ENCODE measurements at regions not wholly inside any gene's neighbourhood (a gene's known extent, or its start where the extent isn't known, plus 50 kb on each side); places are given as distances from the start of the nearest gene placed in this dataset.
"Not testable (repeated sequence)": the region's sequence is repeated elsewhere in the genome, so short reads cannot be mapped to it uniquely, and the experiment has no call there.

DNA sequence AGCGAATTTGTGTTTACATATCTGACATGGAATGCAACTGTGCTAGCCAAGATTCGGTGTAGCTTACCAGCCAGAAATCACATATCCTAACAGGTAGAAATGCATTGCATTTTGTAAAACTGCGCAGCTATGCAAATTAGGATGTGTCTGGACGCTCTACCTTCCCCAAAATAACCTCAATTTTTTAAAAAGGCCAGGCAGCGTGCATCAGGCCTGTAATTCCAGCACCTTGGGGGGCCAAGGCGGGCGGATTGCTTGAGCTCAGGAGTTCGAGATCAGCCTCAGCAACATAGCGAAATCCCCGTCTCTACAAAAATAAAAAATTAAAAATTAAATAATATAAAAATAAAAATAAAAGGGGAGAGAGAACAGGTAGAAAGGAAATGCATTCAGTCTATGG lies 305.0 kb downstream of the TYW1 start:
- in situ Hi-C loops (cut with HindIII; ENCODE audit: low sequenced_read_pairs), result no loop called here

DNA sequence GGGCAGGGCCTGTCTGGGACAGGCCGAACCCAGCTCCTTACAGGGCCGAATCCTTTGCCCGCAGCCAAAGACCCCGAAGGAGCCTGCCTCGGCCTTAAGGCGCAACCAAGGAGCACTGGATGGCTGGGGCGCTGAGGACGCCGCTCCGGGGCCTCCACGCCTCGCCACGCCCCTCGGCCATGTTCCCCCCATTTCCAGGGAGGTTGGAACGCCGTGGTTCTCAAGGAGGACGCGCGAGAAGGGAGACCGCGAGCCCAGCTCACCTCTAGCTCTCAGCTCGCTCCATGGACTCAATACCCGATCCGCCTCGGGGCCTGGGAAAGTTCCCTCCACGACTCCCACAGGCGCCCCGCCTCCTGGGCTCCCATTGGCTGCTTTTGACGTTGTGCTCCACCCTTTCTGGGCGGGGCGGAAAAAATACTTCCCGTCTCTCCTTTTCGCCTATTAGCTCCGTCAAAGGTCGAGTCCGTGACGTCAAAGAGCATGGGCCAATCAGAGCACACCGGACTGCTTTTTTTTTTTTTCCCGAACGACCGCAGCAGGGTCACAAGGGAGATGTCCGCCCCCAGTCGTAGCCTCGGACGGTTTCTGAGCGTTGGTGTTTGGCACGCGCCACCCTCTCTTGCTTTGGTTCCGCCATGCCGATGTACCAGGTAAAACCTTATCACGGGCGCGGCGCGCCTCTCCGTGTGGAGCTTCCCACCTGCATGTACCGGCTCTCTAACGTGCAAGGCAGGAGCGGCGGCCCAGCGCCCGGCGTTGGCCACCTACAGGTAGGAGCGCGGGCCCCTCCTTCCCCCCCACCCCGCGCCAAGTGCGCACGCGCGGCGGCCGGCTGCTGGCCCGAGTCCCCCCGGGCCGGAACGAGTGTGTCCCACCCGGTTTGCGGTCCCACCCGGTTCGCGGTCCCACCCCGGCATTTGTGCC lies 305.7 kb downstream of the TYW1 start:
- in situ Hi-C loops (cut with HindIII; ENCODE audit: low sequenced_read_pairs), result no loop called here

DNA sequence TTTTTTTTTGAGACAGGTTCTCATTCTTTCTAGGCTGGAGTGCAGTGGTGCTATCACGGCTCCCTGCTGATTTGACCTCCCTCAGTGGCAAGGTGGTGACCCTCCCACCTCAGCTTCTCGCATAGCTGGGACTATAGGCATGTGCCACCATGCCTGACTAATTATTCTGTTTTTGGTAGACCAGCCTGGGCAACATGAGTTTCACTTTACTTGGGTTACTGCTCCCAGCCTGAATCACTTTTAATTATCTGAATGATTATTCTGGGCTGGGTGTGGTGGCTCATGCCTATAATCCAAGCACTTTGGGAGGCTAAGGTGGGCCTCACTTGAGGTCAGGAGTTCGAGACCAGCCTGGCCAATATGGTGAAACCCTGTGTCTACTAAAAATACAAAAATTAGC lies 308.2 kb downstream of the TYW1 start:
- in situ Hi-C loops (cut with HindIII; ENCODE audit: low sequenced_read_pairs), result not testable (repeated sequence)

DNA sequence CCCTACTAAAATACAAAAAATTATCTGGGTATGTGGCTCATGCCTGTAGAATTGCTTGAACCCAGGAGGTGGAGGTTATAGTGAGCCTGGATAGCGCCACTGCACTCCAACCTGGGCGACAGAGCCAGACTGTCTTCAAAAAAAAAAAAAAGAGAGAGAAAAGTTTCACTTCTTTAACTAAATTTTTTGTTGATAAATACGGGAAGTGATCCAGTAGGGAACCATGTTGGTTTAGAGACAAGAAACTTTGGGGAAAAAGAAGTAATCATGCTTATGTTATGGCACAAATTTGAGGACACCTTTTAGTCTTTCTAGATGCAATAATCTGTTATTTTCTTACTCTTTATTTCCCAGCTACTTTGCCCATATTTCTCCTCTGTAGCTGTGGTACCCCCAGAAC lies 309.7 kb downstream of the TYW1 start:
- in situ Hi-C loops (cut with HindIII; ENCODE audit: low sequenced_read_pairs), result no loop called here

DNA sequence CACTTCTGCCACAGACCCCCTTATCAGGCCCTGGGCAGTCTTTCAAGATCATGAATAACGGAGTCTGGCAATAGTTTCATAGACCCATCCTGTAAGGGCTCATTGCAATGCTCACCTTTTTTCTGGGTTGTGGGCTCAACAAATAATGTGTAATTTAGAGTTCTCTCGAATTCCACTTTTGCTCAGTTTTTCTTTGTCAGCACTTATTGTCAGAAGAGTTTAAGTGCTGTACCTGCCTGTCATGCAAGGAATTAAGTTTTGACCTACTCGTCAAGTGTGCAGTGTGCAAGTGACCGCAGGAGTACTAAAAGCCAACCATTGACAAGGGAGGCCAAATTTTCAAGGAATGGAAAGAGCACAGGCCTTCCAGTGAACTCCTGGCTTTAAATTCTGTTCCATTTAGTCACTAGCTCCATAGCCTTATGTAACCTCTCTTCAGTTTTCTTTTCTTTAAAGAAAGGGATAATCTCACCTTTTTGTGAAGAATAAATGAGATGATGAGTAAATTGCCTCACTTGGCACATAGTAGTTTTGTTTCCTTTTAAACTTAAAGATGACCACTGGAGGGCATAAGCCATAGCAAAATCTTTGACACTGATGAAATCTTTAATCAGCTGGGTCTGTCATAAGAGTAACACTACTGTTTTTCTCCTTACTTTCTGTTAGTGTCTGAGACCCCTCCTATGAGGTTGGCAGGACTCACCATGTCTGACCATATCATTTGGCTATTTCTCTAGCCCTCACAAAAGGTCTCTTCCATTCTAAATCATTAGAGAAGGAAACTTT lies 313.3 kb downstream of the TYW1 start:
- in situ Hi-C loops (cut with HindIII; ENCODE audit: low sequenced_read_pairs), result no loop called here

DNA sequence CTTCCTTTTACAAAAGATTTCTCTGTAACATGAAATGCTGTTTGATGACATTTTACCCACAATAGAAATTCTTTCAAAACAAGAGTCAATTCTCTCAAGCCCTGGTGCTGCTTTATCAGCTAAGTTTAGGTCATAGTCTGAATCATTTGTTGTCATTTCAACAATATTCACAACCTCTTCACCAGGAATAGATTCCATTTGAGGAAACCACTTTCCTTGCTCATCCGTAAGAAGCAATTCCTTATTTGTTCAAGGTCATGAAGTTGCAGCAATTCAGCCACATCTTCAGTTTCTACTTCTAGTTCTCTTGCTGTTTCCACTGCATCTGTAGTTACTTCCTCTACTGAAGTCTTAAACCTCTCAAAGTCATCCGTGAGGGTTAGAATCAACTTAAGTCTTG lies 315.3 kb downstream of the TYW1 start:
- in situ Hi-C loops (cut with HindIII; ENCODE audit: low sequenced_read_pairs), result no loop called here

DNA sequence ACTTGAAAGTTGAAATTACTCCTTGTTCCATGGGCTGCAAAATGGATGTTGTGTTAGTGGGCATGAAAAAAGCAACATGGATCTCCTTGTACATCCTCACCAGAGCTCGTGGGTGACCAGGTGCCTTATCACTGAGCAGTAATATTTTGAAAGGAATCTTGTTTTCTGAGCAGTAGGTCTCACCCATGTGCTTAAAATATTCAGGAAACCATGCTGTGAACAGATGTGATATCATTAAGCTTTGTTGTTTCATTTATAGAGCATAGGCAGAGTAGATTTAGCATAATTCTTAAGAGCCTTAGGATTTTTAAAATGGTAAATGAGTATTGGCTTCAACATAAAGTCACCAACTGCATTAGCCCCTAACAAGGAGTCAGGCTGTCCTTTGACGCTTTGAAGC lies 316.6 kb downstream of the TYW1 start:
- in situ Hi-C loops (cut with HindIII; ENCODE audit: low sequenced_read_pairs), result no loop called here

DNA sequence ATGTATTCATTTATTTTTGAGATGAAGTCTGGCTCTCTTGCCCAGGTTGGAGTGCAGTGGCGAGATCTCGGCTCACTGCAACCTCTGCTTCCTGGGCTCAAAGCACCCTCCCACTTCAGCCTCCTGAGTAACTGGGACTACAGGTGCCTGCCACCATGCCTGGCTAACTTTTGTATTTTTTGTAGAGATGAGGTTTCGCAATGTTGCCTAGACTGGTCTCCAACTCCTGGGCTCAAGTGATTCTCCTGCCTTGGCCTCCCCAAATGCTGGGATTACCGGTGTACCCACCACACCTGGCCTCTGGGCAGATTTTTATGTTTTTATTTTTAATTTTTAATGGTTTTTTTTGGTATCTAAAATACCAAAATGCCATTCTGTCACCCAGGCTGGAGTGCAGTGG lies 320.3 kb downstream of the TYW1 start:
- in situ Hi-C loops (cut with HindIII; ENCODE audit: low sequenced_read_pairs), result not testable (repeated sequence)

DNA sequence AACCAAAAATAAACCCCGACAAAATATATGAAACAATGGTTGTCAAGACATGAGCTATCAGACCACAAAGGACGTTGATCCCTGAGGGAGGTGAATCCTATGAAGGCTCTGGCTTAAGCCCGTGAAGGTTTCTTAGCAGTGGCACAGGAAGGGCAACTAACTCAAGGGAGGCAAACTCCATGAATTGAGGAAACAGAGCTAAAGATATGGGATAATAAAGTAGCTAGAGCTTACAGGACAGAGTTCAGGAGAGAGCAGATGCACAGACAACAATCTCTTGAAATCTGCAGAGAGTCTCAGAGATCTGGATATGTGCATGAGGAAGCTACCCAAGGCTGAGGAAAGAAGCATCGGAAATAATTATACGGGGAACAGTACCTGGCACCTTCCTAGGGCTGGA lies 331.6 kb downstream of the TYW1 start:
- in situ Hi-C loops (cut with HindIII; ENCODE audit: low sequenced_read_pairs), result not testable (repeated sequence)

DNA sequence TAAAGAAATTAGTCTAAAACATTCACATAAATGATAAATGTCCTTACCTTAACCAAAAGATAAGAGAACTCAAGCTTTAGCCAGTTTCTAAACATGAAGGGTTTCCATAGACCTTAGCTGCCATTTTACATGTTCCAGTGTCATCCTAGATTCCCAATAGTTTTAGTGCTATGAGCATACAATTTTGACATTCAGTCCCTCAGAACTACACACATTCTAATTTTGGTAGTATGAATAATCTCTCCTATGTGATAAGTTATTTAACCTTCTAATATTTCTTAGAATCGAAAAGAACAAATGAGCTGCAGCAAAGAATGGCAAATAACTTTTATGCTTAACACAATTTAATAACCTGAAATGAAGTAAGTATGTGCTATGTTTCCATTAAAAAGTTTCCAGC lies 338.5 kb downstream of the TYW1 start:
- in situ Hi-C loops (cut with HindIII; ENCODE audit: low sequenced_read_pairs), result not testable (repeated sequence)

DNA sequence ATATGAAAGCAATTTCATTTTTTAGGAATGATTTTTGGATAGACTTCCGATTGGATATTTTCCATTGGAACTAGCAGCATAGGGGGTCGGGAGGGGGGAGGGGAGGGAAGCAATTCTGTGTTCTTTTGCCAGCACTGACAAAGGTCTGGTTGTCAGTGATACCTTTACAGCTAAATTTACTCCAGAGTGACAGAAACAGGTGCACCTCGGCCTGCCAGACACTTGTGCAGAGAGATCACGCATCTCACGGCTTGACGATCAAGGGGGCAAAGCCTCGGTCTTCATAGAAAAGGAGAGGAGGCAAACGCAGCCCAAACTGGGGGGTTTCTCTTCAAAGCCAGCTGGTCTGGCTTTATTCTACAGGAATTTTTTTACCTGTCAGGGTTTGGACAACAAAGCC lies 339.0 kb downstream of the TYW1 start:
- in situ Hi-C loops (cut with HindIII; ENCODE audit: low sequenced_read_pairs), result not testable (repeated sequence)

DNA sequence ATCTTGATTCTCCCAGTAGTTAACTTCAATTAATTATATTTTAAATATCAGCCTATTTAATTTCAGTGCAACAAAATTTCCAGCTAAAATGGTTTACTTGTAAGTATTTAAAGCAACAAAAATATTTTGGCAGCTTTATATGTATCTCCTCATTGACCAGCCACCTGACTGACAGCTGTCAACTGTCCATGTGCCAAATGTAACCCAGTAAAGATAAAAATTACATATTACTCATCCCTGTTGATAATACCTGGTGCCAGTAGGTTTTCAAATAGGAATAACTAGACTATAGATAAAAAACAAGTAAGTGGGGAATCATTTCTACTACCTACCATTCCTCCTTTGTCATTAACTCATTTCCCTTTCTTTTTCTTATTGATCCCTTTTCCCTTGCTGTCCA lies 341.9 kb downstream of the TYW1 start:
- in situ Hi-C loops (cut with HindIII; ENCODE audit: low sequenced_read_pairs), result not testable (repeated sequence)

DNA sequence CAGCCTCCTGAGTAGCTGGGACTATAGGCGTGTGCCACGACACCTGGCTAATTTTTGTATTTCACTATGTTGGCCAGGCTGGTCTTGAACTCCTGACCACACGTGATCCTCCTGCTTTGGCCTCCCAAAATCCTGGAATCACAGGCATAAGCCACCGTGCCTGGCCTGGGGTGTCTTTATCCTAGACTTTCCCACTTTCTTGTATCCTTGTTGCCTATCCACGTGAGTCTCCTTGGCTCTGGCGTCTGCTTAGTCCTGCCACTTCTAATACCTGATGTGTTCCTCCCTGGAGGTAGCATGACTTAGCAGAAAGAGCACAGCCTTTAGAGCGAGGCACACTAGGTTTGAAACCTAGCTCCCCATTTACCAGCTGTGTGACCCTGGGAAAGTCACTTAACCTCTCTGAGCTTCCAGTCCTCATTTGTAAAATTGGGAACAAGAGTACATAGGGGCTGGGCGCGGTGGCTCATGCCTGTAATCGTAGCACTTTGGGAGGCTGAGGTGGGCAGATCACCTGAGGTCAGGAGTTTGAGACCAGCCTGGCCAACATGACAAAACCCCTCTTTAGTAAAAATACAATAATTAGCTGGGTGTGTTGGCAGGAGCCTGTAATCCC lies 344.6 kb downstream of the TYW1 start:
- in situ Hi-C loops (cut with HindIII; ENCODE audit: low sequenced_read_pairs), result no loop called here

DNA sequence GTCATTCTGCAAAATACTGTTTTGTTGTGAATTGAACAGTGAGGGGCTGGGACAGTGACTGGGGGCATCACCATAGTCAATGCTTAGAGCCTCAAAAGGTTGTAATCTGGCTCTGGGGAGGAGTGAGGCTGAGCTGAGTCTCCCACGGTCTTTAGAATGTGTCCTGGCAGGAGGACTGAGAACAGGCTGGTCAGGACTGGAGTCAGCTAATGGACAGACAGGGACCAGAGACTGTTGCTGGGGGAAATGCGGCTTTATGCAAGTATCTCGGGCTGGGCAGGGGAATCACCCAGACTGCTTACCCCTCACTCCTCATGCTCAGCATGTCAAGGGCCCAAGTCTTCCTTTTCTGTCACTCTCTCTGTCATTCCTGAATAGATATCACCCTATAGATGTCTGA lies 346.5 kb downstream of the TYW1 start:
- in situ Hi-C loops (cut with HindIII; ENCODE audit: low sequenced_read_pairs), result no loop called here

DNA sequence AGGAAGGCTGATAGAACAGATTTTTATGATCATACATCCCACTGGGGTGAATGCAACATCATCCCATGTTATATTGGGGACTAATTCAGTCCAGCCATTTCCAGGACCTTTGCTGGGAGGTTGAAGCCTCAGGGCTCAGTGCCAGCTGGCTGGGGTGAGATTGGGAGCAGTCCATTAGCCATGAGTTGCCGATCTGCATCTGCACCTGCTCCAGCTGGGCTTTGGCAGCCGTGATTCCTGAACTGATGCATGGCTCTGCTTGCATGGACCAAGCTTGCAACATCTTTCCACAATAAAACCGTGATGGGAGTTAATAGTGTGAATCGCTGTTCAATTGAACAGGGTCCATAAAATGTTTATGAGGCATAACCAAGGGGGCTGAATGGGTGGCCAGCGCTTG lies 346.9 kb downstream of the TYW1 start:
- in situ Hi-C loops (cut with HindIII; ENCODE audit: low sequenced_read_pairs), result no loop called here

DNA sequence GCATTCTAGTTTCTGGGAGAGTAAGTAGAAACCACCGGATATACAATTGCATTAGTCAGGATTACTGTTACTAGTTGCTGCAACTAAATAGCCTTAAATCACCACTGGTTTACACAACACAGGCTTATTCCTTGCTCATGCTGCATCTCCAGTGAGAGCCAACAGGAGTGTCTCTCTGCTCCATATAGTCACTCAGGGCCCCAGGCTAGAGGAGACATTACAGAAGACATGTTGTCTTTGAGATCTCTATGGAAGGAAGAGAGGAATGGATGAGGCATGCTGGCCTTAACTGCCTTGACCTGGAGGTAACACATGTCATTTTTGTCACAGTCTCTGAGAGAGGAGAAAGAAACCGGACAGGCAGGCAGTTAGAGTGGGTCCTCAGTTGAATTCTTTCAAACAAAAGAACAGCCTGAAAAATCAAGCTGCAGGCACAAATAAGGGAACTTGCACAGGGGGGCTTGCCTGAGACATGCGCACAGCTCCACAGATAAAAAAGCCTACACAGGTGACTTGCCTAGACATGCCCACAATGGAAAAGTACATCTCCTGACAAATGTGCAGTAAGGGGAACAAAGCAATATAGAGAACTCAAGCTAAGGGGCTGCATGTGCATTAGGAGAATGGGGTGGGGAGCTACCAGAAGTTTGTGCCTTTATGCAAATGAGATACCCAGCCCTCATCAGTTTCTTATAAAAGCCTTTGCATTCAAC lies 348.0 kb downstream of the TYW1 start:
- in situ Hi-C loops (cut with HindIII; ENCODE audit: low sequenced_read_pairs), result no loop called here

DNA sequence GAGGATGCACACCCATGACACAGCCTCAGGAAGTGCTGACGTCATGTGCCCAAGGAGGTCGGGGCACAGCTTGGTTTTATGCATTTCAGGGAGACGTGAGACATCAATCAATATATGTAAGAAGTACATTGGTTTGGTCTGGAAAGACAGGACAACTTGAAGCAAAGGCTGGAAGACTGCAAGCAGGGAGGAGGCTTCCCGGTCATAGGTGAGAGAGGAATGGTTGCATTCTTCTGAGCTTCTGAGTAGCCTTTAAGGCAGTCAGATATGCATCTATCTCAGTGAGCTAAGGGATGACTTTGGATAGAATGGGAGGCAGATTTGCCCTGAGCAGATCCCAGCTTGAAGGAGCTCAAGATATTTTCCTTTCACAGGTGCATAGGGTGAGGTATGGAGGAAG lies 349.5 kb downstream of the TYW1 start:
- in situ Hi-C loops (cut with HindIII; ENCODE audit: low sequenced_read_pairs), result no loop called here

DNA sequence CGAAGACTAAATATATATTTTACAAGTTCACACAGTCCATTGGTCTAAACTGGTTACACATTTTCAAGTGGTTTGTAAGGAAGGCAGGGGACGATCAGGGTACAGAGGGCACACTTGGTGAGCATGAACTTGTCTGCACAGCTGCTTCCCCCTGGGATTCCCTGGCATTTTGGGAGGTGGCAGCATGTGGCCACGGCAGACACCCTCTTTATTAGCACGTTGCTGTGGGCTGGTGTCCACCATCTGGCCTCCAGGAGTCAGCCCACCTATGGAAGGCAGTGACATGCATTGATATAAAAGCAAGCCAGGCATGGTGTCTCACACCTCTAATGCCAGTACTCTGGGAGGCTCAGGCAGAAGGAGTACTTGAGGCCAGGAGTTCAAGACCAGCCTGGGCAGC lies 350.2 kb downstream of the TYW1 start:
- in situ Hi-C loops (cut with HindIII; ENCODE audit: low sequenced_read_pairs), result no loop called here

DNA sequence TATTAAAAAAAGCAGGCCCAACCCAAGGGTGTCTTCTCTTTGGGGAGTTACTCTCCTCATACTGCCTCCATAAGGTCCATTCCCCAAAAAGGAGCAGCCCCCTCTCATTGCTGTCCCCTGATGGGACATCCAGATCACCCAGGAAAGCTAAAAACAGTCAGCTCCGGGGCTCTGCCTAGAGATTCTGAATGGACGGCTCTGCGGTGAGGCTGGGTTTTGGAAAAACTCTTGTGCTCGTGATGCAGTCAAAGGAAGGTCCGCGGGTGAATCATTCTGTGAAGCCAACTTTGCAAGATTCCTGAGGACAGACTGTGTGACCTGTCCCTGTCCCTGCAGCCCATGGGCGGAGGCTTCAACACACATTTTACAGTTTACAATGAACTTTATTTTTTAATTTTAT lies 351.5 kb downstream of the TYW1 start:
- in situ Hi-C loops (cut with HindIII; ENCODE audit: low sequenced_read_pairs), result no loop called here

DNA sequence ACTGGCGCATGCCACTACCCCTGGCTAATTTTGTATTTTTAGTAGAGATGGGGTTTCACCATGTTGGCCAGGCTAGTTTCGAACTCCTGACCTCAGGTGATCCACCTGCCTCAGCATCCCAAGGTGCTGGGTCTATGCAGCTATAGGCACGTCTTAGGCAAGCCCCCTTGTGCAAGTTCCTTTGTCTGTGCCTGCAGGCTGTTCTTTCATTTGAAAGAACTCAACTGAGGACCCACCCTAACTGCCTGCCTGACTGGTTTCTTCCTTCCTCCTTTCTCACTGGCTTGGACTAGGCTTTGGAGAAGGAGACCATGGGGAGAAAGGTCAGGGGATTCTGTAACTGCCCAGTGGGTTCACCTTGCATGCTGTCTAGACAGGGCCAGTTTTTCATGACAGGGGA lies 361.0 kb downstream of the TYW1 start:
- in situ Hi-C loops (cut with HindIII; ENCODE audit: low sequenced_read_pairs), result not testable (repeated sequence)

DNA sequence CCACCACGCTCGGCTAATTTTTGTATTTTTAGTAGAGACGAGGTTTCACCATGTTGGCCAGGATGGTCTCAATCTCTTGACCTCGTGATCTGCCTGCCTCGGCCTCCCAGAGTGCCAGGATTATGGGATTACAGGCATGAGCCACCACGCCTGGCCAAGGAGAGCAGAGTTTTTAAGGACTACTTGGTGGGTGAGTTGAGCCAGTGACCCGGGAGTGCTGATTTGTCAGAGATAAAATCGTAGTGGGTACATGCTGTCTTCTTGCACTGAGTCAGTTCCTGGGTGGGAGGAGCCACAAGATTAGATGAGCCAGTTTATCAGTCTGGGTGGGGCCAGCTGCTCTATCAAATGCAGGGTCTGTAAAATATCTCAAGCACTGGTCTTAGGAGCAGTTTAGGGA lies 361.7 kb downstream of the TYW1 start:
- in situ Hi-C loops (cut with HindIII; ENCODE audit: low sequenced_read_pairs), result not testable (repeated sequence)

Data from DLD1 (cell line).